Activated naive CD4-positive, alpha-beta T cell treated with anti-CD3 and anti-CD28 coated beads, Interleukin-2, amount 50 U/mL, for 16 hours (primary cell): ENCODE measurements at regions not wholly inside any gene's neighbourhood (a gene's known extent, or its start where the extent isn't known, plus 50 kb on each side); places are given as distances from the start of the nearest gene placed in this dataset.
"Not testable (repeated sequence)": the region's sequence is repeated elsewhere in the genome, so short reads cannot be mapped to it uniquely, and the experiment has no call there.

Experiments used
- DNase-seq: peaks from one replicate; pipeline ENCODE4 v3.0.0-alpha.2; 2020

- DNase-seq, result no peak
These were observed 158.2 kb downstream of the SLC38A4 start for GRCh38 chr12:46667551-46667950.

- DNase-seq, result no peak
These were observed 161.0 kb downstream of the SLC38A4 start for GRCh38 chr12:46664761-46665287.

GRCh38 chr12:46663318-46663717, 162.5 kb downstream of the SLC38A4 start:
- DNase-seq, result no peak

GRCh38 chr12:46661110-46661845, 164.5 kb downstream of the SLC38A4 start:
- DNase-seq, result no peak

DNA sequence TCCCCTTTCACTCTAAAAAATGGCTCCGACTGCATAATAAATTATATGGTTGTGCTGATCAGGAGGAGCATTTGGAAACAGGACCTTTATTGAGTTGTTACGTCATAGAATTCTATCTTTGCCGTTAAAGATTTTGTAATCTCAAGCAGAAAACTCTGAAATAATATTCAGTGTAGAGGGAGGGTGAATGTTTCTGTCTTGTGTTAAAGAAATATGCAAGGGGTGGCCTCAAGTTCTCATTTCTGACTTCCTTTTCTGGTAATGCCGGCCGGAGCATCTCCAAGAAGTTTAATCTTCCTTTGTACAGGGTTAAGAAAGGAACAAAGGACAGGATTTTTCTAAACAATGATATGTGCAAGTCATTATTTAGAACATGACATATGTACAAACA, 165.1 kb downstream of the SLC38A4 start:
- no peak for DNase-seq

- DNase-seq, result no peak
These were observed 165.5 kb downstream of the SLC38A4 start for GRCh38 chr12:46660276-46660675.

DNA sequence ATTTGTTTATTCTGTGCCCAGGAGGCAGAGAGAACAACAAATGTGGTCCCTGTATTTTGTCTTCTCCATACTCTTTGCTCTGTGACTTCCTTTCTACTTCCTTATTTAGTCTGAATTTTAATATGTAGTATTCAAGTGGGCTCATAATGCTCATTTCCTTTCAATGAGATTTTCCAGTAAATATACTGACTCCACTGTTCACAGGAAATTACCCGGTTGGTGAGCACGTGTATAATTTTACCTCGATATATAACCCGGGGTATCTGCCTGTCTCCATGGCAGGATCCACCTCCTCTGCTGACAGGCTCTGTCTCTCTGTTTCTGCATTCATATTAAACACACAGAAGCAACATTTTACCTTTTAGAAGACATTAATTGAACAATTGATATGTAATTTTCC, 166.0 kb downstream of the SLC38A4 start:
- no peak for DNase-seq

DNA sequence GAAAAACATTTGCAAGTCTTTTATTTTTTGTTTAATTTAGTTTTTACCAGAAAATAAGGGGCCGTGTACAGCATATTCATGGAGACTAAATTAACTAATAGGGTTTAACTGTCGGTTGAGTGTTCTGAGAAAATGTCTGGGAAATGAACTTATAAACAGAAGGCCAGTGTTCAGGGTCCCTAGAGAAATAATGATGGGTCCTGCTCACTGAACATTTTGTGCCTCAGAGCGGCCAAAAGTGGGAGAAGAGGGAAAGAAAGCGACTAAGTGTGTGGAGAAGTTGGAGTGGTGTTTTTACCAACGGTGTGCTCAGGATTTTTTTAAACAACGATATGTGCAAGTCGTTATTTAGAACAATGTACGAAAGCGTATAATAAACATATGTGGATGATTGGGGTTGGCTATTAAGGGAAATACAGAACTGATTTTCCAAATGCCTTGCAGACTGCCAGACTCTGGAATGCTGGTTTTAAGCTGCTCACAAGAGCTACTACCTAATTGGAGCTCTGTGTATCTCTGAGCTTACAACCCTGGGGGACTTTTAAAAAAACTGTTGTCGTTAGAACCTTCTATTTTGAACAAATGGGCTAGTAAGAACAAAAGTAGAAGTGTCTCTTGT, 166.7 kb downstream of the SLC38A4 start:
- no peak for DNase-seq

GRCh38 chr12:46657453-46658411, 168.1 kb downstream of the SLC38A4 start:
- no peak for DNase-seq

GRCh38 chr12:46655984-46656383, 169.8 kb downstream of the SLC38A4 start:
- not testable (repeated sequence) for DNase-seq

DNA sequence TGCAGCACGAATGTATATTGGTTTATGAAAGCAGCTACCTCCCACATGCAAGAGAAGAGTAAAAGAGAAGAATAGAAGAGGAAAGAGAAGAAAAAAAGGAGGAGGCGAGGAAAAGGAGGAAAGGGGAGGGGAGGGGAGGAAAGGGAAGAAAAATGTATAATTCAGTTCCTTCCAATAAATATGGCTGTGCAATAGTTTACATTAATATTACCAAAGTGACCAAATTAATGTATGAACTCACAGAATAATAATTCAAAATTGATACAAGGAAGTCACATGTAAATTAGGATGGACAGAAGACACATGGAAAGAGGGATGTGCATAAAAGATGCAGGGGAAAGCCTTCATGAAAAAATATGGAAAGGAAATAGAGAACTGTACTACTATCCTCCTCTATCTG, 172.5 kb downstream of the SLC38A4 start:
- no peak for DNase-seq

GRCh38 chr12:46652692-46653091, 173.1 kb downstream of the SLC38A4 start:
- DNase-seq, result no peak

- DNase-seq, result no peak
These were observed 175.1 kb downstream of the SLC38A4 start for GRCh38 chr12:46650688-46651087.

DNA sequence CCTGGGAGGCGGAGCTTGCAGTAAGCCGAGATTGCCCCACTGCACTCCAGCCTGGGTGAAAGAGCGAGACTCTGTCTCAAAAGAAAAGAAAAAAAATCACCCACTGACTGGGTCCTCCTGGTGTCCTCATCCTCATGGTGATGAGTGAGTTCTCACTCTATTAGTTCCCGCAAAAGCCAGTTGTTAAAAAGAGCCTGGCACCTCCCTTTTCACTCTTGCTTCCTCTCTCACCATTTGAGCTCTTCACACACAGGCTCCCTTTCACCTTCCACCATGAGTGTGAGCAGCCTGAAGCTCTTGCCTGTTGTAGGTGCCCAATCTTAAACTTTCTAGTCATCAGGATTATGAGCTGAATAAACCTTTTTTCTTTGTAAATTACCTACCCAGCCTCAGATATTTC, 176.4 kb downstream of the SLC38A4 start:
- no peak for DNase-seq

DNA sequence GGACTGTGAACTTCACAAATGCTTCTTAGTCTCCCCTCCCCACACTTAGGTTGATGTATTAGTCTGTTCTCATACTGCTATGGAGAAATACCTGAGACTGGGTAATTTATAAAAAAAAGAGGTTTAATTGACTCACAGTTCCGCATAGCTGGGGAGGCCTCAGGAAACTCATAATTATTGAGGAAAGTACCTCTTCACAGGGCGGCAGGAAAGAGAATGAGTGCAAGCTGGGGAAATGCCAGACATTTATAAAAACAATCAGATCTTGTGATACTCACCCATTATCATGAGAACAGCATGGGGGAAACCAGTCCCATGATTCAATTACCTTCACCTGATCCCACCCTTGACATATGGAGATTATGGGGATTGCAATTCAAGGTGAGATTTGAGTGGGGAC, 178.8 kb downstream of the SLC38A4 start:
- DNase-seq, result no peak

DNA sequence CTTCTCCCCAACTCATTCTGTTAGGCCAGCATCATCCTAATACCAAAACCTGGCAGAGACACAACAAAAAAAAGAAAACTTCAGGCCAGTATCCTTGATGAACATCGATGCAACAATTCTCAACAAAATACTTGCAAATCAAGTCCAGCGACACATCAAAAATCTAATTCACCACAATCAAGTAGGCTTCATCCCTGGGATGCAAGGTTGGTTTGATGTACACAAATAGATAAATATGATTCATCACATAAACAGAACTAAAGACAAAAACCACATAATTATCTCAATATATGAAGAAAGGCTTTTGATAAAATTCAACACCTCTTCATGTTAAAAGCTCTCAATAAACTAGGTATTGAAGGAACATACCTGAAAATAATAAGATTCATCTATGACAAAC, 184.1 kb downstream of the SLC38A4 start:
- not testable (repeated sequence) for DNase-seq

- no peak for DNase-seq
These were observed 190.0 kb downstream of the SLC38A4 start for GRCh38 chr12:46635818-46636217.

- DNase-seq, result no peak
These were observed 196.2 kb downstream of the SLC38A4 start for GRCh38 chr12:46629331-46630229.

DNA sequence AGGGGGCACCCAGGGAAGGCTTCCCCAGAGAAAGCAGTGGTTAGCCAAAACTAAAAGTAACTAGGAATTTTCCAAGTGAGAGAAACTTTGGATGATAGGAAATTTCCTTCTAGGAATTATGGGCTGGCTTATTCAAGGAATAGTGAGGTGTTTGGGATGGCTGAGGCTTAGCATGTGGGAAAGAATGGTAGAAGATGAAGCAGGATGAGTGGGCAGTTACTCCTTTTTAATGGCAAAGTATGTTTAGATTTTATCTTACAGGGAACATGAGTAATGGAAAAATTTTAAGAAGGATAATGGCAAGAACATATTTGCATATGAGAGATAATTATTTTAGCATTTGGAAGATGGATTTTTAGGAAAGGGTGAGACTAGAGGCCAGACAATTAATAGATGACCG, 197.6 kb downstream of the SLC38A4 start:
- DNase-seq, result no peak

DNA sequence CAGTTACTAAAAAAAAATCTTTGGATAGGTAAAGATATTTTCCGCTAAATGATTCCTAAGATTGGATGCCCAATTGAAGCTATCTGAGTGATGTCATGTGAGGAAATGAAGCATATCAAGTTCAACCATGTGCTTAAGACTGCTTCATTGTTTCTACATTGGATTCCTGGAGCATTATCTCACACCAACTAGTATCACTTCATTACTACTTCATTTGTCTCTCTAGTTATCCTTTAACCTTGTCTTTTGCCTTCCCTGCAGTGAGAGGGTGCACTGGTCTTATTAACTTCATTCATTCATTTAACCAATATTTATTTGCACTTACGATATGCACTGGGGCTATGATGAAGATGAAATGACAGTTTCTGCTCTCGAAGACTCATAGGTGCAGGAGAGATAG, 198.1 kb downstream of the SLC38A4 start:
- no peak for DNase-seq

GRCh38 chr12:46619474-46619873, 206.3 kb downstream of the SLC38A4 start:
- DNase-seq, result not testable (repeated sequence)

DNA sequence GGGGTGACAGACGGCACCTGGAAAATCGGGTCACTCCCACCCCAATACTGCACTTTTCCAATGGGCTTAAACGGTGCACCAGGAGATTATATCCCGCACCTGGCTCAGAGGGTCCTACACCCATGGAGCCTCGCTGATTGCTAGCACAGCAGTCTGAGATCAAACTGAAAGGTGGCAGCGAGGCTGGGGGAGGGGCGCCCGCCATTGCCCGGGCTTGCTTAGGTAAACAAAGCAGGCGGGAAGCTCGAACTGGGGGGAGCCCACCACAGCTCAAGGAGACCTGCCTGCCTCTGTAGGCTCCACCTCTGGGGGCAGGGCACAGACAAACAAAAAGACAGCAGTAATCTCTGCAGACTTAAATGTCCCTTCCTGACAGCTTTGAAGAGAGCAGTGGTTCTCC, 208.1 kb downstream of the SLC38A4 start:
- not testable (repeated sequence) for DNase-seq
